ENCODE measurements at regions not wholly inside any gene's neighbourhood (a gene's known extent, or its start where the extent isn't known, plus 50 kb on each side); places are given as distances from the start of the nearest gene placed in this dataset.
"Not testable (repeated sequence)": the region's sequence is repeated elsewhere in the genome, so short reads cannot be mapped to it uniquely, and the experiment has no call there.

DNA sequence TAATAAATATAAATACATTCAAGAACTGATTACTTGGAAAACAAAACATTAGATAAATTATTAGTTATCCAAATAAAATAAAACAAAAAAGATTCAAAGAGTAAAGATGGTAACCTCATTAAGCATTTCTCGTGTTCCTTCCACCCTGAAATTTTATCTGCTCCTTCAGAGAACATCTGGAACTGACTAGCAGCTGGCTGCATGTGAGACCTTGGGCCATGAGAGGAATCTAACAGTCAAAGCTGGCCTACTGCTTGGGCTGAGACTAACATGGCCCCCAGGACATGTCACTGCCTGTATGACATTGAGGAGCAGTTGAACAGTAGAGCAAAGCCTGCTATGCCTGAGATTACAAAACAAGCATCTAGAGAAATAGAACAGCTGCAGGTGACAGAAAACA, 208.5 kb upstream of the ZSWIM2 start:
- no peak for DNase-seq (ENCODE audit: low spot score)

DNA sequence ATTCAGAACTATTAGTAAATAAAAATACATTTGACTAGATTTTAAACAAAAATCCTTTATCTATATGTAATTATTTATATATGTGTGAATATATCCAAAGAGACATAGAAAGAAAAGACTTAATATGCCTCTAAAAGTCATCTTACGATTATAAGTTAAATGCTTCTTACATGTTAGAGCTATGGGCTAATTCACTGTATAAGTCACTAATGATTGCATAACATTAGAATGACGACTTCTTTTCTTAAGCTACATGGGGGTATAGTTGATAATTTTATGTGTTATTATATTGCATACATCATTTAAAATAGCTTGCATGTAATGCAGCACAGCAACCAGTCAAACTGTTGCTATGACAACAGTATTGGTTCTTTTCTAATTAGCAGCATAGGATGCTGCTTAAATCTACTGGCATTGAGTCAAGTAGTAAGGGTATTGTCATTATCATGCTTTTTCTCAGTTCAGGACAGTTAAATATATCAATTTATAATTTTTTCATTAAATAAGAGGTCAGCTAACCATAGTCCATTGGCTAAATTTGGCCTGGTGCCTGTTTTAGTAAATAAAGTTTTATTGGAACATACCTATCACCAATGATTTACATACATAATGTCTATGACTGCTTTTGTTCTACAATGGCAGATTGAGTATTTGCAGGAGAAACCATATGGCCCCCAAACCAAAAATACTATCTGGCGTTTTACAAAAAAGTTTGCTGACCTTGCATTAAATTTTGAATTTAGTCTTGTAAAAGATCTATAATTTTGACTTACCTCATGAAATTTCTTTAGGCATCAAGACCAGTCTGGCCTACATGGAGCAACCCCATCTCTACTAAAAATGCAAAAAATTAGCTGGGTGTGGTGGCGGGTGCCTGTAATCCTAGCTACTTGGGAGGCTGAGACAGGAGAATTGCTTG, 207.7 kb upstream of the ZSWIM2 start:
- no peak for DNase-seq (ENCODE audit: low spot score)

DNA sequence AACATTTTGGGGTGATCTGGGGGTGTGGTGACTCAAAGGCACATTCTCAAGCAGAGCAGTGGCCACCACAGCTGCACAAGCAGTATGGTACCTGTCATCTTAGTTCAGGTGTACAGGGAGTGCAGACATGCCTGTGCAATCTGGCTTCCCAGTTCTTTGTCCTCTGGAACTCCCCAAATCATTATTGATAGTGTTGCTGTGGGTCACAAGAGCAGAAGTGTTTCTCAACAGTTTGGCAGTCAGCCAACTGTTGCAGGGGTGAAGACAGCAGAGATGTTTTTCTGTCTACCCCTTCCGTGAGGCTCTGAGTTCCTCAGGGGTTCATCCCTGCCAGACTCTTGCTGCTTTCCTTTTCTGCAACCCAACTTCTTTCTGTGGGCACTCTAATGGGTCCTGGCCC, 206.5 kb upstream of the ZSWIM2 start:
- no peak for DNase-seq (ENCODE audit: low spot score)

DNA sequence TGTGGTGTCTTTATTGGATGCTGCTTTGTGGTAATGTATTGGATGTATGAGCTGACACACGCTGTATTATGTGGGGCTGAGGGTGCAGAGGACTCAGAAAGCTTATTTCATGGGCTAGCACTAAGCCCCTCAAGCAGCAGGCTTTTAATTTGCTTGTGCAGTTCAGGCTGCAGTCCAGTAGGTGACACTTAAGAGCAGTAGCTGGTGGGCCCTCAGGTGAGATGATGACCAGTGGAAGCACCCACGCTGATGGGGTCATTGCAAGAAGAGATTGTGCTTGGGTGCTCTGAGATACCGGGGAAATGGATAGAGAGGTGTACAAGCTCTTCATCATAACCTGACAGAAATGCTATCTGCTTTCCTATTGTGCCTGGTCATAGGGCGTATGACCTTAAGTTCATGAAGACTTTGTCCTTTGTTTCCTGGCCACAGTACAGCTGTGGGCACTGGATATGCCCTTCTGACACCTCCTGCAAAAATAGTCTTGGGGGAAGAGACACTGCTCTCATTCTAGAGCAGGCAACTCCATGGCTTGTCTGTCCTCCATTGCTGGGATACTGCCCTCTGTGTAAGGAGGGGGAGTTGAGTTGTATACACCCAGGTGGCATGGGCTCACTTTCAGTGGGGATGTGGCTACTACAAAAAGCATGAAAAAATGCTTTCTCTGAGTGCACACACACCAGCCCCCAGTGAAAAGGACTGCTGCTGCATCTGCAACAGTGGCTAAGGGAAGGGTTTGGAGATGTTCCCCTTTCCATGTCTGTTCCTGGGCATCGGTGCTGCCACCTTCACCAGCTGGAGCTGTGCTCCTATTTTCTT, 205.7 kb upstream of the ZSWIM2 start:
- no peak for DNase-seq (ENCODE audit: low spot score)

DNA sequence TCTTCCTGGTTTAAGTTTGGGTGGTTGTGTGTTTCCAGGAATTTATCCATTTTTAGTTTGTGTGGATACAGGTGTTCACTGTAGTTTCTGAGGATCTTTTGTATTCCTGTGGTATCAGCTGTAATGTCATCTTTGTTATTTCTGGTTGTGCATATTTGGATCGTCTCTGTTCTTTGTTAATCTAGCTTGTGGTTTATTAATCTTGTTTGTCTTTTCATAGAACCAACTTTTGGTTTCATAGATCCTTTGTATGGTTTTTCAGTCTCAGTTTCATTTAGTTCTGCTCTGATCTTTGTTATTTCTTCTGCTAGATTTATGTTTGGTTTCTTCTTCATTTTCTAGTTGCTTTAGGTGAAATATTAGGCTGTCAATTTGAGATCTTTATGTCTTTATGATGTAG, 202.4 kb upstream of the ZSWIM2 start:
- DNase-seq (ENCODE audit: low spot score): no peak

DNA sequence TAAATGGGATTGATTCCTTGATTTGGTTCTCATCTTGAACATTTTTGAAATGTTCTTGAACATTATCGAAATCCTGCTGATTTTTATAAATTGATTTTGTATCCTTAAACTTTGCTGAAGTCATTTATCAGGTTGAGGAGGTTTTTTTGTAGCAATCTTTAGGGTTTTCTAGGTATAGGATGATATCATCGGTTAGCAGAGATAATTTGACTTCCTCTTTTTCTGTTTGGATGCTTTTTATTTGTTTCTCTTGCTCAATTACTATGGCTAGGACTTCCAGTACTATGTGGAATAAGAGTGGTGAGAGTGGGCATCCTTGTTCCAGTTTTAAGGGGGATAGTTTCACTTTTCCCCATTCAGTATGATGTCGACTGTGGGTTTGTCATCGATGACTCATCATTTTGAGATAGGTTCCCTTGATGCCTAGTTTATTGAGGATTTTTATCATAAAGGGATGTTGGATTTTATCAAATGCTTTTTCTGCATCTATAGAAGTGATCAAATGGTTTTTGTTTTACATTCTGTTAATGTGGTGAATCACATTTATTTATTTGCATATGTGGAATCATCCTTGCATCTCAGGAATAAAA, 201.5 kb upstream of the ZSWIM2 start:
- DNase-seq (ENCODE audit: low spot score): no peak

DNA sequence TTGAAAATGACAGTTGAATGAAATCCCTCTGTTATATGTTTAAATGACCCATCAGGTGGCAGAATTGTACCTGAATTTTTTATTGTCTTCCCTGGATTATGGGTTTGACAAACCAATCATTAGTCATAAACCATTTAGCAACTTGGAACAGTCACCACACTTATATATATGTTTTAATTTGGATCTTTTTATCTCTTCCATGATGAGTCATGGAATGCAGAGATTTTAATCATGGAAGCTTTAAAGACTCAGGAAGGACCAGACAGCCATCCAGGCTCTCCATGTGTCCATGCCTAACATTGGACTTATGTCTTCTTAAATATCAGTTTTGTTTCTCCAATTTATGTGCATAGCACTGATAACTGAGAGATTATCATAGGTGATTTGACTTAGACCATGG, 188.3 kb upstream of the ZSWIM2 start:
- no peak for DNase-seq (ENCODE audit: low spot score)

DNA sequence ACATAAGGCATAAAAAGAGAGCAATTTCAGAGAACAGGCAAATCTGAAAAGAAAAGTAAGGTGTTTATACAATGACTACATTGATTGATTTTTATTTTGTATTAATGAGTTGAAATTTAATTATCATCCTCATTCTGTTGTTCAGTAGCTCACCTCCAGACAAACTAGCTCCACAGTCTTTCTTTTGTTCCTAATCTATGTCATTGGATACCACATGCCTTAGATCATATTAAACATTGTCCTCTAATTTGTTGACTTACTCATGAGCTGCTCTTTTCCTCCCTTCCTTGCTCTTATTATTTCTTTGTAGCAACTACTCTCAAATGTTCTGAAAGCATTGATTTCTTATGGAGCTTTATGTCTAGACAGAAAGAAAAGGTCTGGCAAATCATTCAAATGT, 185.5 kb upstream of the ZSWIM2 start:
- no peak for DNase-seq (ENCODE audit: low spot score)

DNA sequence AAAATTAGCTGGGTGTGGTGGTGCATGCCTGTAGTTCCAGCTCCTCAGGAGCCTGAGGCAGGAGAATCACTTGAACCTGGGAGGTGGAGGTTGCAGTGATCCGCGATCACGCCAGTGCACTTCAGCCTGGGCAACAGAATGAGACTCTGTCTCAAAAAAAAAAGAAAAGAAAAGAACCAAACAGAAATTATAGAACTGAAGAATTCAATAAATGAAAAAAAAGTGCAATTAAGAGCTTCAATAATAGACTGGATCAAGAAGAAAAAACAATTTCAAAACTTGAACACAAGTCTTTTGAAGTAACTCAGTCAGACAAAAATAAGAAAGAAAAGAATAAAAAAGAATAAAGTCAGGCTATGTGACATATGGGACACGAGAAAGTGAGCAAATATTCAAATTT, 175.8 kb upstream of the ZSWIM2 start:
- DNase-seq (ENCODE audit: low spot score): no peak

DNA sequence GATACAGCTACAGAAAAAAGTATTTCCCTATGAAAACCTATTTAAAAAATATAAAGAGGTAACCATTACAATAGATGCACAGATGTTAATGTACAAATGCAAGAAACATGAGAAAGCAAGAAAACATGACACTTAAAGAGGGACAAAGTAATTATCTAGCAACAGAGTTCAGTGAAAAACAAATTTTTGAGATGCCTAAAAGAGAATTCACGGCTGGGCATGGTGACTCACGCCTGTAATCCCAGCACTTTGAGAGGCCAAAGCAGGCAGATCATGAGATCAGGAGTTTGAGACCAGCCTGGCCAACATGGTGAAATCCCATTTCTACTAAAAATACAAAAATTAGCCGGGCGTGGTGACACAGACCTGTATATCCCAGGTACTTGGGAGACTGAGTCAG, 175.0 kb upstream of the ZSWIM2 start:
- not testable (repeated sequence) for DNase-seq (ENCODE audit: low spot score)

DNA sequence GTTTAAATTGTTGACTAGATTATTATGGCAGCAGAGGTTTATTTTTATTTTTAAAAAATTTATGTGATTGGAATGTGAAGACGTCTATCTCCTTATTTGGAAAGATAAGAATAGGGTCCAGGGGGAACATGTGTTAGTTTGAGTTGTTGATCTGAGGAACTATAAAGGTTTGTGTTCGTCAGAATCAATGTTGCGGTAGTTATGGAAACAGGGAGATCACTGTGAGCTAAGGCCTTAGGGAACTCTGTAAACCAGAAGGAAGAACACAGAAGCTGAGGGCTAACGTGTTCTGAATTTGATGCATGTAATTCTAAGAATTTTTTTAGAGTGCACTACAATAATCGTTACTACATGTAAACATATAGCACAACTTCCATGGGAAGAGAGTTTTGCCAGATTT, 168.5 kb upstream of the ZSWIM2 start:
- no peak for DNase-seq (ENCODE audit: low spot score)

DNA sequence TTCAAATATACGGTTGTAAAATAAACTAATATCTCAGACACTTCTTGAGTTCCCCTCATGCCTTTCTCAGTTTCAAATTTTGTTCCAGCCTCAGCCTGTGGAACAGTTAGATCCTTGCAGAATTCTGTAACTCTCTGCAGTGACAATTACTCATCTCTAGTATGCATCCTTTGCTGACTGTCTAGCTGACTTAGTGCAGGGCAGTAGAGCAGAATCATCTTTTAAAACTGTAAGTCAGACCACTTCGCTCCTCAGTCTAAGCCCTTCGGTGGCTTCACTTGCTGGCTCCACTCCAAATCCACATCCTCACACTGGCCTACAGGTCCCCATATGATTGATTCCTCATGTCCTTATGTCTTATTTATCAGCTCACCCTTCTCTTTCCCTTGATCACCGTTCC, 164.1 kb upstream of the ZSWIM2 start:
- no peak for DNase-seq (ENCODE audit: low spot score)

DNA sequence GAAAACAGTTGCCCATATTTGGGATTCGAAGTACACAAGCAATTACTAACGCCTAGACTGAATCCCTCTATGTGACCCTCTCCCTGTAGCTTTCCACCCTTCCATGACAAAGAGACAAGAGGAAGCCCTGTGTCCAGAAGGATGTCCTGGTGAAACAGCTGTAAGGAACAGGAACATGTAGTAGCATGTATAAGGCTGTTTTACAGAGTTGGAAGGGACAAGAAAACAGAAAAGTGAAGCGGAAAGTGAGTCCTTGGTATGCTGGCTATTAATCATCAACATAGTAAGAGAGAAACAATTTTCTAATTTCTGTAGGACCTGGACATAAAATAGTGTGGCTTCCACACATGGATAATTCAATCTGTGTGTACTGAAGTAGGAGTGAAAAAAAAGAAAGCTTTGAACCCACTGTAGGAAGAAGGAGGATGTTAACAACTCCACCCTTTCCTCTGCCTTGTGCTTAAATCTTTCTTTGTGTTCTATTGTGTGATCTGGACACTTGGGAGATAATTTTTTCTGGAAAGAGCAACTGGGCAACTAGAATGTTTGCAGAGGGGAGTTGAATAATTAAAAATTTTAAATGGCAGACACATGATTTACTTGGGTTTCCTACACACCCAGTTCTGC, 162.3 kb upstream of the ZSWIM2 start:
- DNase-seq (ENCODE audit: low spot score): no peak

DNA sequence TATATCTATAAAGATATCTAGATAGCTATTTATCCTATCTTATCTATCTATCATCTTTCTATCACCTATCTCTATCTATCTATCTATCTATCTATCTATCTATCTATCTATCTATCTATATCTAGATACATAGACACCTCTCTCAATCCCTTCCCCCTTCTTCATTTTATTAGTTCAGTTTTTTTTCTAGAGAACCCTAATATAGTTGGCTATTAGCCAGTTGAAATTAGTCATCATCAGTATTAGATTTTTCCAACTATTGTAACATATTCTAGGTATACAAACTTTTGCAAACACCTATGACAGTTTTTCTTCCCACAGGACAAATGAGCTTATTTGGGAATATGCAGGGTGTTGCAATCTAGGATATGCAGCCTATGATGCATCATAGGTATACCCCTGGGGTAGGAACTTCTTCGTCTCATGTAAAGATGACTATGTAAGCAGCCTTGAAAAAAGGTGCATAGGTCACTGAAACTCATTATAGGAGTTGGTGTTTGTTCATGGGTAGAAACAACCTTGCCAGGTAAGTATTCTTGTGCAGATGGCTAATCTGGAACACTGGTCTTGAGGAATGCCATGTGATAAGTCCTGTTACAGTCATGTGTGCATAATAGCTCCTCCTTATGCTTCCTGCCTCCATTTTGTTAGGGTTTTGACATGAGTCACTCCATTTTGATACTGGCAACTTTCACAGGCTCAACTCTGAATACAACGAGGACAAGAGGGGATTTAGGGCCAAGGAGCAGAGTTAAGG, 160.7 kb upstream of the ZSWIM2 start:
- no peak for DNase-seq (ENCODE audit: low spot score)

DNA sequence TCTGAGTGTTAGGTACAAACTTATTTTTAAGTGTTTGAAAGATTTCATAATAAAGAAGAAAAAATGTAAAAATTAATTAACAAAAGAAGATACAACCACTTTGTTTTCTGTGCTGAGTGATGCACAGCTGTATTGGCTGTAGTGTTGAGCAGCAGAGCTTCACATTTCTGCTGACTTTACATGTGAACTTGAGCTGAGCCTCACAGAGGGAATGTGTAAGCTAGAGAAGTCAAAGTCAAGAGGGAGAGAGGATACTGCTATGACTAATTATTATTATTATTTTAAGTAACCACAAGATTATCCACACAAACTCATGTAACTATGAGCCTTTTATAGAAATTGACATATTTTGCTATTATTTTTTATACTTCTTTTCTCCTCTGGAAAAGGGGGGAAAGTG, 159.1 kb upstream of the ZSWIM2 start:
- no peak for DNase-seq (ENCODE audit: low spot score)

DNA sequence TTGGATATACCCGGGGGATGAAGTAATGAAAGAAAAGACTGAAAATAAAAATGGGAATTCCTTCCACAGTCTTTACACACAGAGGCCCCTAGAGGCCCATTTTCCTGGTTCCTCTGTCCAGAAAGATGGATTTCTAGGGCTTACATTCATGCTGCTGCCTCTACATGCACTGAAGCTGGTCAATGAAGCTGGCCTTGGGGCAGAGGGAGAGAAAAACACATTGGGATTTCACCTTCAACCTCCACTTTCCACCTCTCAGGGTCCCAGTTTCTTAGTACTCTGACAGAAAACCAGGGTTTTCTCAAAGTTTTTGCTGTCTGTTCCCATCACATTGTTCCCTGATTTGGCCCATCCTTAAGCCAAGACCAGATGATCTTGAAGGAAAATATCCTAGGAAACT, 154.6 kb upstream of the ZSWIM2 start:
- no peak for DNase-seq (ENCODE audit: low spot score)

DNA sequence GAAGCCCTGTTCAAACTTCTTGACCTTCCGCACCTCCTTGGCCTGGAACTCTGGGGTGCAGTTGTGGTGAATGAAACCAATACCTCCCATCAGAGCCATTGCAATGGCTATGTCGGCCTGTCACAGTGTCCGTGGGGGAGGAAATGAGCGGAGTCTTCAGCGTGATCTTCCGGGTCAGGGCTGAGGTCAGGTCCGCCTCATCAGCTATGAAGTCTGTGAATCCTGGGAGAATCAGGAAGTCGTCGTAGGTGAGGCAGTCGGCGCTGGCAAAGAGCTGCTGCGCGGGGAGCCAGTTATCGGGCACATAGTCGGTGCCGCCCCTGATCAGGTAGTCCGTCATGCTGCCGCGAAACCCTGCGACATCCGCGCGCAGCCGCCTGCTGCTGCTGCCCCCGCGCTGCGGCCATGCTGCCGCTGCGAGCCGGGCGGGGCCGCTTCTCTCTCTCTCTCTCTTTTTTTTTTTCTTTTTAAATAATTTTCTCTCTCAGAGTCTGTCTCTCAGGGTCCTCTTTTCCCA, 154.1 kb upstream of the ZSWIM2 start:
- no peak for DNase-seq (ENCODE audit: low spot score)

DNA sequence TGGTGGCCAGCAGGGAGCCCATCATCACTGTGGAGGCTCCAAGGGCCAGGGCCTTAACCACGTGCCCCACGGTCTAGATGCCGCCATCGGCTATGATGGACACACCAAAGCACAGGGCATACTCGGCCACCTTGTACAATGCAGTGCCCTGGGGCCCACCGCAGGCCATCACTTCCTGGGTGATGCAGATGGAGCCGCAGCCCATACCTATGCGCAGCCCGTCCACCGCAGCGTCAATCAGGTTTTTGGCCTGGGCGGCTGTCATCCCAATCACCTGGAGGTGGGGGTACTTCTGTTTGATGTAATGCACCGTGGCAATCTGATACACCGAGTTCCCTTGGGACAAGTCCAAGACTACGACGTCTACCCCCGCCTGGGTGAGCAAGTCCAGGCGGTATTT, 153.3 kb upstream of the ZSWIM2 start:
- DNase-seq (ENCODE audit: low spot score): no peak

DNA sequence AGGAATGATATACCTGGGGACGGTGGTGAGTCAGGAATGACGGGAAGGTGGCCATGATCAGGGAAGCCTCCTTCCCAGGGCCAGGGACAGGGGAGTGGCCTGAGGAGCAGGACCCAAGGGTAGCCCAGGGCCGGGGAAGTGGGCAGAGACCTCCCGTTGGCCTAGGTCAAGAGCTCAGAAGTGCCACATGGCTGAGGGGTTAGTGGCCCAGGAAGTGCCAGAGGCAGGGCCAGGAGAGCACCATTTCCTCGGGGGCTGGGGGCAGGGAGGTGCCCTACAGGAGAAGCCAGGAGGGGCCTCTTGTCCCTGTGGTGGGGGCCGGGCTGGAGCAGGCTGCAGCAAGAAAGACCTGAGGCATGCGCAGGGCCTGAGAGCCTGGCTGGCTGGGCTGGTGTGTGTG, 152.3 kb upstream of the ZSWIM2 start:
- DNase-seq (ENCODE audit: low spot score): no peak

DNA sequence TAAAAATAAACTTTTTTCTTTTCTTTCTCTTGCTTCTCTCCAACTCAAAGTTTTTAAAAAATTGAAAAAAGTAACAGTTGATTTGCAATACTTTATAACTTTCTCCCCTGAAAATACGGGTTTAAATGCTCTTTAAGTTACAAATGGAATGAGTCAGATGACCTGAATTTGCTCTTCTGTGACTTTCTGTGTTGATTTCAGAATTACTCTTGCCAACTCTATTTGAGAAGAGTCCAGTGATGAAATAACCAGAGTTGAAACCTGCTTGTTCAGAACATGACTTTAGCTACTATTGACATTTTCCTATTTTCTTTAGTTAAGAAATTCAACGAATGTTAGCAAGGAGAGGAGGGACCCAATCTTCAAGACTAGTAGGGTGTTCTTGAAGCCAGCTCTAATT, 146.1 kb upstream of the ZSWIM2 start:
- no peak for DNase-seq (ENCODE audit: low spot score)

DNA sequence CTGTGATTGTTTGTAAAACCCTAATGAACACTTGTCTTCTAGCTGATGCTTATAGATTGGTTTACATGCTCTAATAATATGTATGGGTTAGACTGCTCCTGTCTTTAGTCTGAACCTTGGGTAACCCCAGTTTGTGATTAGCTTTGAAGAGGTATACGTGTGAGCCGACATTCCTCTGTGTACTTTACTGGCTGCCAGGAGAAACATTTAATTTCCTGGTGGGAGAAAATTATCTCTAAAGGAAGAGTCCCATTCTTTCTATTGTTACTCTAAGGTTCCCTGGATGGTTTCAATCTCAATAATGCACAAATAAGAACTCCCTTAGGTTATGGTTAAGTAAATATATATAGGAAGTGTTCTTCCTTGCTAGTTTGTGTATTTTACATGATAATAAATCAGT, 143.6 kb upstream of the ZSWIM2 start:
- DNase-seq (ENCODE audit: low spot score): no peak
